ENCODE measurements at regions not wholly inside any gene's neighbourhood (a gene's known extent, or its start where the extent isn't known, plus 50 kb on each side); places are given as distances from the start of the nearest gene placed in this dataset.
"Not testable (repeated sequence)": the region's sequence is repeated elsewhere in the genome, so short reads cannot be mapped to it uniquely, and the experiment has no call there.

GRCh38 chr3:10109-10996 is 186.2 kb upstream of the CHL1 start:
- not testable (repeated sequence) for DNase-seq, H3K9me3 ChIP-seq, H3K4me3 ChIP-seq, H3K36me3 ChIP-seq, H3K27me3 ChIP-seq

- Histone ChIP-seq H3K4me3 (no peak overlapping the region), H3K27me3 (no peaks in the 10 kb centered on the region), H3K36me3 (no peaks in the 10 kb centered on the region), H3K9me3 (no peaks in the 10 kb centered on the region)
- no peak for DNase-seq
These were observed 184.8 kb upstream of the CHL1 start for GRCh38 chr3:11734-12133.

- H3K36me3 ChIP-seq, result no peaks in the 10 kb centered on the region
- H3K9me3 ChIP-seq, result no peaks in the 10 kb centered on the region
- H3K27me3 ChIP-seq, result no peaks in the 10 kb centered on the region
- H3K4me3 ChIP-seq, result no peak overlapping the region
- peak; percentile 2 for DNase-seq
These were observed 181.9 kb upstream of the CHL1 start for GRCh38 chr3:14652-15051.

GRCh38 chr3:16366-16765 is 180.2 kb upstream of the CHL1 start:
- H3K9me3 ChIP-seq, result no peaks in the 10 kb centered on the region
- no peaks in the 10 kb centered on the region for H3K36me3 ChIP-seq
- no peaks in the 10 kb centered on the region for H3K27me3 ChIP-seq
- no peak for DNase-seq
- H3K4me3 ChIP-seq, result no peak overlapping the region

GRCh38 chr3:20421-20820 is 176.1 kb upstream of the CHL1 start:
- Histone ChIP-seq H3K27me3 (no peaks in the 10 kb centered on the region), H3K4me3 (no peak overlapping the region), H3K36me3 (no peaks in the 10 kb centered on the region), H3K9me3 (no peaks in the 10 kb centered on the region)
- no peak for DNase-seq

- DNase-seq, result no peak
- Histone ChIP-seq H3K9me3 (no peaks in the 10 kb centered on the region), H3K27me3 (no peaks in the 10 kb centered on the region), H3K4me3 (no peak overlapping the region), H3K36me3 (no peaks in the 10 kb centered on the region)
These were observed 172.6 kb upstream of the CHL1 start for GRCh38 chr3:24006-24405.

- no peaks in the 10 kb centered on the region for H3K9me3 ChIP-seq
- no peaks in the 10 kb centered on the region for H3K36me3 ChIP-seq
- no peak for DNase-seq
- no peaks in the 10 kb centered on the region for H3K27me3 ChIP-seq
- no peak overlapping the region for H3K4me3 ChIP-seq
These were observed 171.5 kb upstream of the CHL1 start for GRCh38 chr3:25056-25455.

- H3K4me3 ChIP-seq, H3K9me3 ChIP-seq, H3K27me3 ChIP-seq, H3K36me3 ChIP-seq, DNase-seq: not testable (repeated sequence)
These were observed 160.6 kb upstream of the CHL1 start for GRCh38 chr3:35985-36384.

GRCh38 chr3:42871-43744 is 153.5 kb upstream of the CHL1 start:
- not testable (repeated sequence) for H3K9me3 ChIP-seq, DNase-seq, H3K36me3 ChIP-seq, H3K27me3 ChIP-seq, H3K4me3 ChIP-seq

GRCh38 chr3:44028-44676 is 152.4 kb upstream of the CHL1 start:
- H3K9me3 ChIP-seq, result no peaks in the 10 kb centered on the region
- H3K27me3 ChIP-seq, result no peaks in the 10 kb centered on the region
- H3K4me3 ChIP-seq, result no peak overlapping the region
- no peak for DNase-seq
- no peaks in the 10 kb centered on the region for H3K36me3 ChIP-seq

GRCh38 chr3:44941-45340 is 151.6 kb upstream of the CHL1 start:
- not testable (repeated sequence) for DNase-seq, H3K36me3 ChIP-seq, H3K9me3 ChIP-seq, H3K4me3 ChIP-seq, H3K27me3 ChIP-seq

GRCh38 chr3:46576-46975 is 150.0 kb upstream of the CHL1 start:
- peak; percentile 1 for DNase-seq
- H3K9me3 ChIP-seq, result no peaks in the 10 kb centered on the region
- no peaks in the 10 kb centered on the region for H3K36me3 ChIP-seq
- H3K27me3 ChIP-seq, result no peaks in the 10 kb centered on the region
- no peak overlapping the region for H3K4me3 ChIP-seq

GRCh38 chr3:53441-53840 is 143.1 kb upstream of the CHL1 start:
- H3K9me3 ChIP-seq, DNase-seq, H3K27me3 ChIP-seq, H3K4me3 ChIP-seq, H3K36me3 ChIP-seq: not testable (repeated sequence)

GRCh38 chr3:54240-54639 is 142.3 kb upstream of the CHL1 start:
- Histone ChIP-seq H3K4me3 (no peak overlapping the region), H3K27me3 (no peaks in the 10 kb centered on the region), H3K36me3 (no peaks in the 10 kb centered on the region), H3K9me3 (no peaks in the 10 kb centered on the region)
- DNase-seq, result no peak

GRCh38 chr3:56672-57071 is 139.9 kb upstream of the CHL1 start:
- no peak for DNase-seq
- Histone ChIP-seq H3K9me3 (no peaks in the 10 kb centered on the region), H3K27me3 (no peaks in the 10 kb centered on the region), H3K36me3 (no peaks in the 10 kb centered on the region), H3K4me3 (no peak overlapping the region)

GRCh38 chr3:59854-60253 is 136.7 kb upstream of the CHL1 start:
- DNase-seq, result no peak
- no peaks in the 10 kb centered on the region for H3K27me3 ChIP-seq
- no peak overlapping the region for H3K4me3 ChIP-seq
- no peaks in the 10 kb centered on the region for H3K9me3 ChIP-seq
- H3K36me3 ChIP-seq, result no peaks in the 10 kb centered on the region

- Histone ChIP-seq H3K27me3 (no peaks in the 10 kb centered on the region), H3K36me3 (no peaks in the 10 kb centered on the region), H3K9me3 (no peaks in the 10 kb centered on the region), H3K4me3 (no peak overlapping the region)
- no peak for DNase-seq
These were observed 133.3 kb upstream of the CHL1 start for GRCh38 chr3:63095-63765.
